H1 (cell line): ENCODE measurements at regions not wholly inside any gene's neighbourhood (a gene's known extent, or its start where the extent isn't known, plus 50 kb on each side); places are given as distances from the start of the nearest gene placed in this dataset.

Experiments used
- CTCF ChIA-PET: fragments of 300-600 bp; sonication (Branson Sonifier 250); formaldehyde crosslinking; loops from one replicate; lab custom pipeline; 2021; ENCODE audit not compliant: partially characterized antibody; lab: Charles Lee
- POLR2A ChIA-PET: fragments of 300-600 bp; sonication (Branson Sonifier 250); formaldehyde crosslinking; loops from one replicate; lab custom pipeline; 2021; ENCODE audit warnings: inconsistent platforms; ENCODE audit not compliant: partially characterized antibody; lab: Charles Lee
- DNase-seq, 2 experiments: peaks; one replicate each; pipeline versions ENCODE4 v3.0.0 to v3.0.0-alpha.2; 2010 to 2022; ENCODE audit warnings: low spot score in 2 of 2, low read depth in 1 of 2, mixed read lengths in 1 of 2
- FAIRE-seq: peaks from 2 replicates; lab custom pipeline; 2011; peaks lifted over from hg19 to GRCh38; lab: Jason Lieb, UNC
- H2AFZ ChIP-seq: 2 replicates; pipeline ENCODE4 v1.8.1; 2012; ENCODE audit warnings: low read length, inconsistent platforms
- H2AK5ac ChIP-seq: 2 replicates; pipeline ENCODE4 v1.6.1; 2013; ENCODE audit warnings: low read depth, low read length
- H2BK120ac ChIP-seq: replicated peaks from 2 replicates; pipeline ENCODE3; 2013; ENCODE audit warnings: low read depth, low read length, inconsistent platforms
- H2BK12ac ChIP-seq: 2 replicates; pipeline ENCODE4 v1.6.1; 2013; ENCODE audit warnings: low read depth, low read length
- H2BK15ac ChIP-seq: 2 replicates; pipeline ENCODE4 v1.6.1; 2013; ENCODE audit warnings: low read length
- H2BK20ac ChIP-seq: 2 replicates; pipeline ENCODE4 v1.6.1; 2013; ENCODE audit warnings: low read length
- H2BK5ac ChIP-seq: 2 replicates; pipeline ENCODE4 v1.6.1; 2013; ENCODE audit warnings: low read depth, low read length
- H3K14ac ChIP-seq: 2 replicates; pipeline ENCODE4 v1.6.1; 2013; ENCODE audit warnings: inconsistent platforms; ENCODE audit not compliant: insufficient read length
- H3K18ac ChIP-seq: 2 replicates; pipeline ENCODE4 v1.6.1; 2013; ENCODE audit warnings: low read length; ENCODE audit errors: extremely low read depth
- H3K23ac ChIP-seq: 2 replicates; pipeline ENCODE4 v1.6.1; 2013; ENCODE audit warnings: inconsistent platforms; ENCODE audit not compliant: insufficient read length
- H3K23me2 ChIP-seq: 2 replicates; pipeline ENCODE4 v1.6.1; 2013; ENCODE audit warnings: low read depth, low read length
- H3K27ac ChIP-seq: 2 replicates; pipeline ENCODE4 v1.6.1; 2011; ENCODE audit warnings: low read depth, low read length, inconsistent platforms
- H3K27me3 ChIP-seq, 4 experiments: replicated peaks in 1 of 4; 1 replicate in 1 of 4; 2 replicates in 3 of 4; pipeline versions ENCODE4 v1.6.1 to v1.8.1; 2011 to 2013; ENCODE audit warnings: low read length in 3 of 4, mild to moderate bottlenecking in 3 of 4, inconsistent platforms in 2 of 4, mixed read lengths in 2 of 4, moderate library complexity in 1 of 4; ENCODE audit not compliant: control insufficient read depth in 3 of 4, insufficient read depth in 3 of 4; ENCODE audit errors: extremely low read depth in 1 of 4
- H3K36me3 ChIP-seq, 4 experiments: 2 replicates each; pipeline versions ENCODE4 v1.6.1 to v1.8.1; 2011 to 2013; ENCODE audit warnings: mild to moderate bottlenecking in 4 of 4, low read length in 3 of 4, moderate library complexity in 2 of 4, control low read depth in 1 of 4, inconsistent platforms in 1 of 4; ENCODE audit not compliant: insufficient read depth in 4 of 4, control insufficient read depth in 2 of 4
- H3K4ac ChIP-seq: replicated peaks from 2 replicates; pipeline ENCODE3; 2013; ENCODE audit warnings: low read length, low read depth, mixed read lengths, inconsistent platforms; ENCODE audit not compliant: insufficient read length
- H3K4me1 ChIP-seq, 4 experiments: replicated peaks in 1 of 4; 1 replicate in 1 of 4; 2 replicates in 3 of 4; pipeline versions ENCODE4 v1.6.1 to v1.8.1; 2011 to 2013; ENCODE audit warnings: low read length in 3 of 4, inconsistent platforms in 2 of 4, mixed read lengths in 1 of 4; ENCODE audit not compliant: insufficient read depth in 4 of 4, control insufficient read depth in 3 of 4
- H3K4me2 ChIP-seq, 2 experiments: 2 replicates each; pipeline versions ENCODE4 v1.6.1 to v1.8.1; 2011 to 2013; ENCODE audit warnings: low read depth in 2 of 2, low read length in 2 of 2, control low read depth in 1 of 2, inconsistent platforms in 1 of 2, mild to moderate bottlenecking in 1 of 2; ENCODE audit not compliant: insufficient read depth in 1 of 2
- H3K4me3 ChIP-seq, 4 experiments: fragments of 200-600, 300-600 bp in 1 of 4; sonication (generic), shearing (Covaris generic), sonication (Bioruptor Twin) in 1 of 4; 2 replicates each; pipeline versions ENCODE4 v1.5.1 to v1.8.1; 2011 to 2016; ENCODE audit warnings: low read length in 4 of 4, low read depth in 3 of 4, control low read depth in 2 of 4, inconsistent platforms in 2 of 4, mild to moderate bottlenecking in 2 of 4, mixed read lengths in 1 of 4, moderate library complexity in 1 of 4; ENCODE audit not compliant: insufficient read depth in 2 of 4; ENCODE audit errors: extremely low read depth in 1 of 4
- H3K56ac ChIP-seq: replicated peaks from 2 replicates; pipeline ENCODE3; 2013; ENCODE audit warnings: low read depth, mild to moderate bottlenecking, mixed read lengths, low read length, inconsistent platforms; ENCODE audit not compliant: insufficient read length
- H3K79me1 ChIP-seq: 2 replicates; pipeline ENCODE4 v1.6.1; 2013; ENCODE audit warnings: low read depth, low read length, control low read depth
- H3K79me2 ChIP-seq, 2 experiments: 2 replicates each; pipeline versions ENCODE4 v1.6.1 to v1.8.1; 2012 to 2013; ENCODE audit warnings: low read length in 2 of 2, mild to moderate bottlenecking in 2 of 2, inconsistent platforms in 1 of 2; ENCODE audit not compliant: insufficient read depth in 2 of 2, control insufficient read depth in 1 of 2
- H3K9ac ChIP-seq, 4 experiments: replicated peaks in 1 of 4; 1 replicate in 1 of 4; 2 replicates in 3 of 4; pipeline versions ENCODE4 v1.6.1 to v1.8.1; 2011 to 2013; ENCODE audit warnings: low read depth in 3 of 4, low read length in 3 of 4, control low read depth in 2 of 4, mild to moderate bottlenecking in 2 of 4, moderate library complexity in 2 of 4, inconsistent platforms in 1 of 4; ENCODE audit errors: extremely low read depth in 1 of 4
- H3K9me3 ChIP-seq, 2 experiments: 2 replicates each; pipeline versions ENCODE4 v1.6.1 to v1.8.1; 2012 to 2013; ENCODE audit warnings: mild to moderate bottlenecking in 2 of 2, moderate library complexity in 2 of 2, control low read depth in 1 of 2, inconsistent platforms in 1 of 2, low read depth in 1 of 2, low read length in 1 of 2, mixed read lengths in 1 of 2; ENCODE audit not compliant: insufficient read depth in 2 of 2
- H4K20me1 ChIP-seq, 2 experiments: replicated peaks in 1 of 2; 2 replicates each; pipeline versions ENCODE3 to v1.8.1; 2011 to 2013; ENCODE audit warnings: inconsistent platforms in 2 of 2, low read length in 2 of 2, mild to moderate bottlenecking in 1 of 2; ENCODE audit not compliant: insufficient read depth in 2 of 2, control insufficient read depth in 1 of 2
- H4K5ac ChIP-seq: 2 replicates; pipeline ENCODE4 v1.6.1; 2013; ENCODE audit warnings: low read length, low read depth, mixed read lengths, inconsistent platforms; ENCODE audit not compliant: insufficient read length
- H4K8ac ChIP-seq: 2 replicates; pipeline ENCODE4 v1.8.0; 2013; ENCODE audit warnings: mild to moderate bottlenecking, moderate library complexity, low read length, inconsistent platforms; ENCODE audit not compliant: insufficient read depth; ENCODE audit errors: extremely low read depth
- H4K91ac ChIP-seq: replicated peaks from 2 replicates; pipeline ENCODE3; 2013; ENCODE audit warnings: low read length, mixed read lengths, inconsistent platforms; ENCODE audit not compliant: insufficient read length
- ATF2 ChIP-seq: IDR thresholded peaks from 2 replicates; pipeline ENCODE4 v1.6.1; 2012; ENCODE audit warnings: low read length, inconsistent platforms
- JUN ChIP-seq: IDR thresholded peaks from 2 replicates; pipeline ENCODE4 v1.6.1; 2011; ENCODE audit warnings: low read depth, mild to moderate bottlenecking, improper control_type of control experiment, low read length
- SIRT6 ChIP-seq: IDR thresholded peaks from one replicate; pipeline ENCODE4 v1.7.1; 2012; ENCODE audit warnings: low read length, inconsistent platforms
- TEAD4 ChIP-seq: IDR thresholded peaks from 2 replicates; pipeline ENCODE4 v1.6.1; 2012; ENCODE audit warnings: low read depth, low read length, inconsistent platforms, mixed read lengths
- WGBS, 2 experiments: shearing (Covaris generic) in 1 of 2; methylation state at CpG; one replicate each; pipeline versions ENCODE4 v1.1.6 to v1.1.7; 2013 to 2015; ENCODE audit warnings: low lambda C conversion rate in 2 of 2, mixed read lengths in 2 of 2, inconsistent platforms in 1 of 2, low coverage in 1 of 2, missing lambda C conversion rate in 1 of 2; ENCODE audit not compliant: insufficient replicate concordance in 2 of 2, insufficient coverage in 1 of 2, insufficient read length in 1 of 2; ENCODE audit errors: extremely low coverage in 1 of 2, missing lambda C conversion rate in 1 of 2; 5-methylcytosine and 5-hydroxymethylcytosine counted together

GRCh38 chr5:74974451-74975091, 77.8 kb downstream of the GCNT4 start:
- no peak overlapping the region for H4K8ac ChIP-seq
- no peaks in the 10 kb centered on the region for H4K20me1 ChIP-seq
- no peak for TF ChIP-seq JUN
- no peak for TF ChIP-seq ATF2
- TF ChIP-seq TEAD4: no peak
- no peak for TF ChIP-seq SIRT6
- H2AK5ac ChIP-seq: no peak overlapping the region
- H2BK15ac ChIP-seq: no peak overlapping the region
- H3K4ac ChIP-seq: no peak overlapping the region
- H3K4me2 ChIP-seq: no peak overlapping the region
- no peak overlapping the region for H2BK5ac ChIP-seq
- no peak overlapping the region for H3K18ac ChIP-seq
- H2BK12ac ChIP-seq: no peak overlapping the region
- CTCF ChIA-PET: interaction anchor here (0.7 to 2.3 kb wide), 3 partner anchors 11 to 74 kb away, joined by 3 to 6 read pairs (median 3); no protein-coding TSS in a partner anchor
- DNase-seq (no peak), FAIRE-seq (no peak)
- no peak overlapping the region for H3K14ac ChIP-seq
- H3K27me3 ChIP-seq: no peaks in the 10 kb centered on the region
- H3K27ac ChIP-seq: no peak overlapping the region
- peaks cover 6 to 8% of the 10 kb centered on the region in 2 experiments; a peak in 2 of 4 replicates for H3K9me3 ChIP-seq
- no peaks in the 10 kb centered on the region for H3K79me1 ChIP-seq
- no peak overlapping the region for H2BK20ac ChIP-seq
- H3K9ac ChIP-seq: no peak overlapping the region
- 0 out of 7 replicates have a peak, but pooled peaks cover 0 to 5% (median 0%) of the 10 kb centered on the region in 4 experiments for H3K4me1 ChIP-seq
- H3K4me3 ChIP-seq: no peak overlapping the region
- no peaks in the 10 kb centered on the region for H3K23me2 ChIP-seq
- no peak overlapping the region for H3K23ac ChIP-seq
- H2BK120ac ChIP-seq: no peak overlapping the region
- no peaks in the 10 kb centered on the region for H3K36me3 ChIP-seq
- H3K56ac ChIP-seq: no peak overlapping the region
- POLR2A ChIA-PET: interaction anchor here (0.5 kb wide), 1 partner anchor 50 kb away, joined by 3 read pairs; no protein-coding TSS in a partner anchor
- 84% methylated on average over 4 of the region's 4 CpGs; no CpG with 5 or more reads in 1 of the 2 experiments for WGBS, 2 experiments
- H2AFZ ChIP-seq: no peak overlapping the region
- no peak overlapping the region for H4K91ac ChIP-seq
- no peak overlapping the region for H4K5ac ChIP-seq
- no peaks in the 10 kb centered on the region for H3K79me2 ChIP-seq
